GM06990 (cell line): ENCODE measurements at regions not wholly inside any gene's neighbourhood (a gene's known extent, or its start where the extent isn't known, plus 50 kb on each side); places are given as distances from the start of the nearest gene placed in this dataset.

ENCODE experiments used
- DNase-seq: peaks from one replicate; pipeline ENCODE4 v3.0.0-alpha.2; 2011; ENCODE audit not compliant: insufficient read length; ENCODE audit errors: extremely low read depth
- H3K27me3 ChIP-seq: replicated peaks from 2 replicates; pipeline ENCODE4 v1.6.0; 2011; ENCODE audit warnings: low read length; ENCODE audit not compliant: control insufficient read depth, insufficient read depth
- H3K36me3 ChIP-seq: 2 replicates; pipeline ENCODE4 v1.5.1; 2011; ENCODE audit warnings: low read length; ENCODE audit not compliant: control insufficient read depth, insufficient read depth
- H3K4me3 ChIP-seq: replicated peaks from 2 replicates; pipeline ENCODE4 v1.5.1; 2011; ENCODE audit warnings: low read depth, mild to moderate bottlenecking, control low read depth, low read length
- CTCF ChIP-seq: IDR thresholded peaks from 2 replicates; pipeline ENCODE4 v1.5.1; 2011; ENCODE audit warnings: low read length, control low read depth, mild to moderate bottlenecking, inconsistent platforms; ENCODE audit not compliant: insufficient read depth, poor library complexity, severe bottlenecking

GRCh38 chr9:105147110-105147871, 97.2 kb upstream of the SLC44A1 start:
- no peak for TF ChIP-seq CTCF
- H3K27me3 ChIP-seq: peaks cover 2% of the 10 kb centered on the region
- no peaks in the 10 kb centered on the region for H3K36me3 ChIP-seq
- no peak overlapping the region for H3K4me3 ChIP-seq
- no peak for DNase-seq

GRCh38 chr9:105148328-105149006, 96.0 kb upstream of the SLC44A1 start:
- Histone ChIP-seq H3K27me3 (peaks cover 1% of the 10 kb centered on the region), H3K36me3 (no peaks in the 10 kb centered on the region), H3K4me3 (no peak overlapping the region)
- no peak for TF ChIP-seq CTCF
- DNase-seq: no peak

- no peak for TF ChIP-seq CTCF
- Histone ChIP-seq H3K27me3 (no peaks in the 10 kb centered on the region), H3K4me3 (no peak overlapping the region), H3K36me3 (no peaks in the 10 kb centered on the region)
- no peak for DNase-seq
Measured at GRCh38 chr9:105150991-105151685, 93.3 kb upstream of the SLC44A1 start.

GRCh38 chr9:105151686-105151995, 92.8 kb upstream of the SLC44A1 start:
- TF ChIP-seq CTCF: no peak
- no peak for DNase-seq
- H3K4me3 ChIP-seq: no peak overlapping the region
- H3K27me3 ChIP-seq: no peaks in the 10 kb centered on the region
- H3K36me3 ChIP-seq: no peaks in the 10 kb centered on the region

- no peaks in the 10 kb centered on the region for H3K36me3 ChIP-seq
- no peak overlapping the region for H3K4me3 ChIP-seq
- no peak for DNase-seq
- no peaks in the 10 kb centered on the region for H3K27me3 ChIP-seq
- TF ChIP-seq CTCF: no peak
Measured at GRCh38 chr9:105154723-105155191, 89.7 kb upstream of the SLC44A1 start.
